ENCODE measurements at regions not wholly inside any gene's neighbourhood (a gene's known extent, or its start where the extent isn't known, plus 50 kb on each side); places are given as distances from the start of the nearest gene placed in this dataset.

- H3K4me1 Mint-ChIP-seq: no peaks in the 10 kb centered on the region
- ATAC-seq (replicated peaks): no peak
- no peak overlapping the region for H3K27ac Mint-ChIP-seq
- H3K36me3 Mint-ChIP-seq (ENCODE audit: low read depth): no peaks in the 10 kb centered on the region
- peaks cover 3% of the 10 kb centered on the region for H3K27me3 Mint-ChIP-seq
- H3K9me3 Mint-ChIP-seq: peaks cover 14% of the 10 kb centered on the region
- no peak overlapping the region for H3K4me3 Mint-ChIP-seq
These were observed 441.1 kb upstream of the HTR2A start for GRCh38 chr13:47337781-47338507.

- no peaks in the 10 kb centered on the region for H3K36me3 Mint-ChIP-seq (ENCODE audit: low read depth)
- no peak for ATAC-seq (replicated peaks)
- peaks cover 3% of the 10 kb centered on the region for H3K27me3 Mint-ChIP-seq
- H3K9me3 Mint-ChIP-seq: peaks cover 5% of the 10 kb centered on the region
- H3K4me3 Mint-ChIP-seq: no peak overlapping the region
- no peak overlapping the region for H3K27ac Mint-ChIP-seq
- H3K4me1 Mint-ChIP-seq: no peaks in the 10 kb centered on the region
These were observed 437.3 kb upstream of the HTR2A start for GRCh38 chr13:47334173-47334572.

- Mint-ChIP-seq H3K9me3 (peaks cover 5% of the 10 kb centered on the region), H3K4me1 (no peaks in the 10 kb centered on the region), H3K4me3 (no peak overlapping the region), H3K27me3 (peaks cover 3% of the 10 kb centered on the region), H3K36me3 (ENCODE audit: low read depth) (no peaks in the 10 kb centered on the region), H3K27ac (no peak overlapping the region)
- ATAC-seq (replicated peaks): no peak
These were observed 435.3 kb upstream of the HTR2A start for GRCh38 chr13:47332149-47332548.

GRCh38 chr13:47330031-47330430 is 433.2 kb upstream of the HTR2A start:
- Mint-ChIP-seq H3K36me3 (ENCODE audit: low read depth) (no peaks in the 10 kb centered on the region), H3K4me1 (no peaks in the 10 kb centered on the region), H3K27me3 (no peaks in the 10 kb centered on the region), H3K27ac (no peak overlapping the region), H3K4me3 (no peak overlapping the region), H3K9me3 (no peaks in the 10 kb centered on the region)
- no peak for ATAC-seq (replicated peaks)

DNA sequence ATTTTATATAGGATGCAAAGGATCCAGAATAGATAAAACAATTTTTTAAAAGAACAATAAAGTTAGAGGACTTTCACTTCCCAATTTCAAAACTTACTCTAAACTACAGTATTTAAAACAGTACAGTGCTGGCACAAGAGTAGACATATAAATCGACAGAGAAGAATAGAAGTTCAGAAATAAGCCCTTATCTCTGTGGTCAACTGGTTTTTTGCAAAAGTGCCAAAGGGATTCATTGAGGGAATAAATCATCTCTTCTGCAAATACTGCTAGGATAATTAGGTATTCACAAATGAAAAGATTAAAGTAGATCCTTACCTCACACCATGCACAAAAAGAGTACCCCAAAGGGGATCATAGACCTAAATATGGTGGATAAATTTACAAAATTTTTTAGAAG is 431.0 kb upstream of the HTR2A start:
- H3K9me3 Mint-ChIP-seq: peaks cover 8% of the 10 kb centered on the region
- H3K27ac Mint-ChIP-seq: no peak overlapping the region
- no peaks in the 10 kb centered on the region for H3K4me1 Mint-ChIP-seq
- no peak overlapping the region for H3K4me3 Mint-ChIP-seq
- H3K27me3 Mint-ChIP-seq: no peaks in the 10 kb centered on the region
- ATAC-seq (replicated peaks): no peak
- no peaks in the 10 kb centered on the region for H3K36me3 Mint-ChIP-seq (ENCODE audit: low read depth)

GRCh38 chr13:47326061-47326460 is 429.2 kb upstream of the HTR2A start:
- Mint-ChIP-seq H3K4me3 (no peak overlapping the region), H3K4me1 (no peaks in the 10 kb centered on the region), H3K36me3 (ENCODE audit: low read depth) (no peaks in the 10 kb centered on the region), H3K27ac (no peak overlapping the region), H3K9me3 (peaks cover 12% of the 10 kb centered on the region), H3K27me3 (no peaks in the 10 kb centered on the region)
- ATAC-seq (replicated peaks): no peak

GRCh38 chr13:47317356-47317755 is 420.5 kb upstream of the HTR2A start:
- H3K4me1 Mint-ChIP-seq: no peaks in the 10 kb centered on the region
- ATAC-seq (replicated peaks): no peak
- no peaks in the 10 kb centered on the region for H3K36me3 Mint-ChIP-seq (ENCODE audit: low read depth)
- H3K4me3 Mint-ChIP-seq: no peak overlapping the region
- H3K9me3 Mint-ChIP-seq: peaks cover 5% of the 10 kb centered on the region
- H3K27ac Mint-ChIP-seq: no peak overlapping the region
- no peaks in the 10 kb centered on the region for H3K27me3 Mint-ChIP-seq

DNA sequence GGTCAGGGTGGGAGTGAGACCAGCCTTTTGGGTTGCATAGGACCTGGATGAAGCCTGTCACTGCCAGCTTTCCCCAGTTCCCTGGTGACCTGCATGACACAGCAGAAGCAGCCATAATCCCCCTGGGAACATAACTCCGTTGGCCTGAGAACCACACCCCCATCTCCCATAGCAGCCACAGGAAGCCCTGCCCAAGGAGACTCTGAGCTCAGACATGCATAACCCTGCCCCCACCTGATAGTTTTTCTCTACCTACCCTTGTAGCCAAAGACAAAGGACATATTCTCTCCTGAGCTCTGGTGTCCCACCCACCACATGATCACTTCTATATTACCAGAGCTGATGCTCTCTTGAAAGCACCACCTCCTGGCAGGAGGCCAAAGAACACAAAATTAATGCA is 413.5 kb upstream of the HTR2A start:
- H3K4me3 Mint-ChIP-seq: no peak overlapping the region
- H3K36me3 Mint-ChIP-seq (ENCODE audit: low read depth): no peaks in the 10 kb centered on the region
- H3K4me1 Mint-ChIP-seq: no peaks in the 10 kb centered on the region
- H3K9me3 Mint-ChIP-seq: peaks cover 5% of the 10 kb centered on the region
- no peaks in the 10 kb centered on the region for H3K27me3 Mint-ChIP-seq
- no peak overlapping the region for H3K27ac Mint-ChIP-seq
- no peak for ATAC-seq (replicated peaks)

GRCh38 chr13:47306991-47307390 is 410.1 kb upstream of the HTR2A start:
- no peak for ATAC-seq (replicated peaks)
- Mint-ChIP-seq H3K4me3 (no peak overlapping the region), H3K9me3 (peaks cover 5% of the 10 kb centered on the region), H3K27ac (no peak overlapping the region), H3K36me3 (ENCODE audit: low read depth) (no peaks in the 10 kb centered on the region), H3K27me3 (no peaks in the 10 kb centered on the region), H3K4me1 (no peaks in the 10 kb centered on the region)

DNA sequence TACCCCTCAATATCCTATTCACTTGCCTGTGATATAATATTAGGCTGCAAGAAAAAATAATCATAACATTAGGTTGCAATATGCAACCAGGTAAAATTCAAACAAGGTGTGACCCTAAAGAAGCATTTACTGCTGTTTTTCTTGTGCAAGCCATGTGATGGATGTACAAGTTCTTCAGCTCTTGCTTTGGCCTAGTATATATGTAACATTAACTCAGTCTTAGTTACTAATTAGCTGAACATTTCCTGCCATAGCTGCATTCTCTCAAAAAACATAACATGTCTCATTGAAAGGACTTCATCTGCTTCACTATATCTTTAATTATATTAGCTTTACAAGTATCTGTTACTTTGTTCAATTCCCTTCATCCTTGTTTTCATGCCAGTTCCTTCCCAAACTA is 406.8 kb upstream of the HTR2A start:
- no peaks in the 10 kb centered on the region for H3K27me3 Mint-ChIP-seq
- no peak overlapping the region for H3K4me3 Mint-ChIP-seq
- no peak for ATAC-seq (replicated peaks)
- no peaks in the 10 kb centered on the region for H3K4me1 Mint-ChIP-seq
- no peaks in the 10 kb centered on the region for H3K36me3 Mint-ChIP-seq (ENCODE audit: low read depth)
- no peak overlapping the region for H3K27ac Mint-ChIP-seq
- H3K9me3 Mint-ChIP-seq: peaks cover 6% of the 10 kb centered on the region

DNA sequence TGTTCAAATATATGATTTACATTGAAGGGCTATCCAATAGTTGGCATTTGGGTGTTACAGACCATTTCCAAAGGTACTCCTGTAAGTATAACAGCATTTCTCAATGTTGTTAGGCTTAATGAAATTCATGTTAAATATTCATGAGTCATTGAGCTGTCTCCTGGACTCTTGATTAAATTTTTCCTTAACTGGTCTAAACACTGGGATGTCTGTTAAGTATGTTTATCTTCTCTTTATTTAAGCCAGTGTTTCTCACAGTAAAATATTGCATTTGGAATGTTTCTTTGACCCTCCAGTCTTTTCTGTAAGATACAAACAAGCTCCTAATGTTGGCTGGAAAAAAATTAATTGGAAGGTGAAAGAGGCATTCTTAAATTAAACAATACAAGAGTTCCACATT is 402.5 kb upstream of the HTR2A start:
- H3K27me3 Mint-ChIP-seq: no peaks in the 10 kb centered on the region
- no peak overlapping the region for H3K27ac Mint-ChIP-seq
- no peaks in the 10 kb centered on the region for H3K36me3 Mint-ChIP-seq (ENCODE audit: low read depth)
- ATAC-seq (replicated peaks): no peak
- no peak overlapping the region for H3K4me3 Mint-ChIP-seq
- peaks cover 5% of the 10 kb centered on the region for H3K9me3 Mint-ChIP-seq
- H3K4me1 Mint-ChIP-seq: no peaks in the 10 kb centered on the region

GRCh38 chr13:47298506-47298905 is 401.7 kb upstream of the HTR2A start:
- Mint-ChIP-seq H3K27ac (no peak overlapping the region), H3K9me3 (peaks cover 5% of the 10 kb centered on the region), H3K4me3 (no peak overlapping the region), H3K36me3 (ENCODE audit: low read depth) (no peaks in the 10 kb centered on the region), H3K27me3 (no peaks in the 10 kb centered on the region), H3K4me1 (no peaks in the 10 kb centered on the region)
- no peak for ATAC-seq (replicated peaks)

DNA sequence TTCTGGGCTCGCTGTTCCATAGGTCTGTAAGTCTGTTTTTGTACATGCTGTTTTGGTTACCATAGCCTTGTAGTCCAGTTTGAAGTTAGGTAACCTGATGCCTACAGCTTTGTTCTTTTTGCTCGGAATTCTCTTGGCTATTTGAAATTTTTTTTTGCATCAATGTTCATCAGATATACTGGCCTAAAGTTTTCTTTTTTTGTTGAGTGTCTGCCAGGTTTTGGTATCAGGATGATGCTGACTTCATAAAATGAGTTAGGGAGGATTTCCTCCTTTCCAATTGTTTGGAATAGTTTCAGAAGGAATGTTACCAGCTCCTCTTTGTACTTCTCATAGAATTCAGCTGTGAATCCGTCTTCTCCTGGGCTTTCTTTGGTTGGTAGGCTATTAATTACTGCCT is 397.8 kb upstream of the HTR2A start:
- Mint-ChIP-seq H3K9me3 (no peaks in the 10 kb centered on the region), H3K36me3 (ENCODE audit: low read depth) (no peaks in the 10 kb centered on the region), H3K4me3 (no peak overlapping the region), H3K27me3 (peaks cover 3% of the 10 kb centered on the region), H3K4me1 (no peaks in the 10 kb centered on the region), H3K27ac (no peak overlapping the region)
- no peak for ATAC-seq (replicated peaks)

DNA sequence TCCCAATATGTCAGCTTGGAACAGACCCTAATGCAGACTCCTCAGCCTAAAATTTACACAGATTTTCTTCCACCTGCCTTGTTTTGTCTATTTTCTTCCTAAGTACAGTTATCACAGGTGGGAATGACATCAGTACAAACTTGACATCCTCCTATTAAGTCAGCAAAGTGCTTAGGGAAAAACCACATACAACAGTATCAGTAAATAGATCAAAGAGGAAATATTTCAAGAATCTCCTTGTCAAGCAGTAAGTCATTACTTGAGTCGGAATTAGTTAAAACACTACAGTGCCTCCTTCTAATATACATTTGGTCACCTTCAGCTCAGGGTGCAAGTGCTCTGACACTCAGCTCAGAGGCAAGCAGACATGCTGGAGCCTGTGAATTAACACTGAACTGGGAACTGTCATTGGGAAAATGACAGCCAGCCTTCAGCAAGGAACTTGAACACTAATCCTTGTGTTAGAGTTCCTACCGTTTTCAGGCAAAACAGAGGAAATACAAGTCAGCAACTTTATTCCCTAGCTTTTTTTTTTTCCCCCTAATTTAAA is 394.3 kb upstream of the HTR2A start:
- Mint-ChIP-seq H3K27ac (no peak overlapping the region), H3K36me3 (ENCODE audit: low read depth) (no peaks in the 10 kb centered on the region), H3K4me1 (no peaks in the 10 kb centered on the region), H3K9me3 (no peaks in the 10 kb centered on the region), H3K4me3 (no peak overlapping the region), H3K27me3 (peaks cover 3% of the 10 kb centered on the region)
- no peak for ATAC-seq (replicated peaks)

DNA sequence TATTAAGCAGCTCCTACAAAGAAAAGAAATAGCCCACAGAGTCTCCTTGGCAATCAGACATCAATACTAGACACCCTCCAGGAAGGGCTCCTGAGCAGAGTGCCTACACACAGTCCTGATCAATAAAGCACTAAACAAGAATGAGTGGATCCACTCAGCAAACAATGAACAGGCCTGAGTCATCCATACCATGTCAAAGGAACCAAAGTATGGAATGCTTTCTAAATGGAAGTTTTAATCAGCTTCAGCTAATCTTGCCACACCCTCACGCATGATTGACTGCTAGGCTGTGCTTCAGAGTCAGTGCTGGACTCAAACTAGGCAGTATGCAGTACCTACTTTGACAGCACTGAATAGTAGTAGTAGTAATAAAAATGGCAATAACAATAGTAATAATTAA is 392.7 kb upstream of the HTR2A start:
- Mint-ChIP-seq H3K27ac (no peak overlapping the region), H3K27me3 (peaks cover 3% of the 10 kb centered on the region), H3K36me3 (ENCODE audit: low read depth) (no peaks in the 10 kb centered on the region), H3K9me3 (no peaks in the 10 kb centered on the region), H3K4me1 (no peaks in the 10 kb centered on the region), H3K4me3 (no peak overlapping the region)
- ATAC-seq (replicated peaks): no peak

DNA sequence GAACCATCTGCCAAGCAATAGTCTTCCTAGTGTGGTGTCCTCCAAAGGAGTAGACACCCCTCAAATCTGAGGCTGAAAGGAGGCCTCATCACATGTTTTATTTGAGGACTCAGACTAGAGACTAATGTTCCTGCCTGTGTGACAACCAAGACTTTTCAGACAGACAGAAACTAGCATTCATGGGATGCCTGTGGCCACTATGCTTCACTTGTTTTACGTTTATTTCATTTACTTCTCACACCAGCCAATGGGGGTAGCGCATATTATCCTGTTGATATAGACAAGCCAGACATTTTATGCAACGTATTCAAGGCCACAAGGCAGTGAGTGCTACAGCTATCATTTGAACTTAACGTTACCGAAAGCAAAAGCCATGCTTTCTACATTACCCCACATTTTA is 391.7 kb upstream of the HTR2A start:
- H3K9me3 Mint-ChIP-seq: no peaks in the 10 kb centered on the region

More for the DNA sequence above, 391.7 kb upstream of the HTR2A start:
- no peaks in the 10 kb centered on the region for H3K36me3 Mint-ChIP-seq (ENCODE audit: low read depth)
- H3K4me3 Mint-ChIP-seq: no peak overlapping the region
- H3K27ac Mint-ChIP-seq: no peak overlapping the region
- ATAC-seq (replicated peaks): no peak
- no peaks in the 10 kb centered on the region for H3K4me1 Mint-ChIP-seq
- peaks cover 3% of the 10 kb centered on the region for H3K27me3 Mint-ChIP-seq
